Ovary (tissue), 3 donors: ENCODE measurements at regions not wholly inside any gene's neighbourhood (a gene's known extent, or its start where the extent isn't known, plus 50 kb on each side); places are given as distances from the start of the nearest gene placed in this dataset.

Experiments
- EP300 ChIP-seq: sonication (generic); formaldehyde crosslinking; IDR thresholded peaks from one replicate; pipeline ENCODE4 v1.6.1; 2017; ENCODE audit warnings: antibody characterized with exemption
- POLR2A ChIP-seq: fragments of 450-650 bp; IDR thresholded peaks from one replicate; pipeline ENCODE4 v1.6.1; 2017; ENCODE audit warnings: antibody characterized with exemption, mild to moderate bottlenecking, moderate library complexity
- TF ChIP-seq, protein P1 (sequence below), 3 donors: fragments of 450-650 bp in 2 of 3; fragments of 200-600 bp in 1 of 3; IDR thresholded peaks; one replicate each; pipeline versions ENCODE4 v1.5.1 to v1.8.0; 2016 to 2022; ENCODE audit warnings: antibody characterized with exemption in 3 of 3, mild to moderate bottlenecking in 1 of 3
- donor health status: DM: no; HTN: no; CAD: no.

DNA sequence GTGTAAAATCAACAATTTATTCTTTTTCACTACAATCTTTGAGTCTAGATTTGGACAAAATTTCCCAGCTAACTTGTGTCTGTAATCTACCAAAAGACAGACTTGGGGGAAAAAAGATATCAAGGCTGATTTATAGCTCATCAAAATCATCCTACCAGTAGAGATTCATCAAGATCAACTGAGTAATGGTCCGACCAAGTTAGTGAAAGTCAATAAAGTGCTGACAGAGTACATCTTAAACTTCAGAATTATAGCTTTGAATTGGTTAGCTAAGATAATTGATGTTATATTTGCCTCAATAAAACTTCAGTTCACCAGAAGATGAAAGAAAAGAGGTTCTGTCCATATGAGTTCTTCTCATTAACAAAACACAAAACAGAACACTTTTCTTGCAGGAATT is 207.1 kb upstream of the KYNU start:
- TF ChIP-seq, protein P1, sequence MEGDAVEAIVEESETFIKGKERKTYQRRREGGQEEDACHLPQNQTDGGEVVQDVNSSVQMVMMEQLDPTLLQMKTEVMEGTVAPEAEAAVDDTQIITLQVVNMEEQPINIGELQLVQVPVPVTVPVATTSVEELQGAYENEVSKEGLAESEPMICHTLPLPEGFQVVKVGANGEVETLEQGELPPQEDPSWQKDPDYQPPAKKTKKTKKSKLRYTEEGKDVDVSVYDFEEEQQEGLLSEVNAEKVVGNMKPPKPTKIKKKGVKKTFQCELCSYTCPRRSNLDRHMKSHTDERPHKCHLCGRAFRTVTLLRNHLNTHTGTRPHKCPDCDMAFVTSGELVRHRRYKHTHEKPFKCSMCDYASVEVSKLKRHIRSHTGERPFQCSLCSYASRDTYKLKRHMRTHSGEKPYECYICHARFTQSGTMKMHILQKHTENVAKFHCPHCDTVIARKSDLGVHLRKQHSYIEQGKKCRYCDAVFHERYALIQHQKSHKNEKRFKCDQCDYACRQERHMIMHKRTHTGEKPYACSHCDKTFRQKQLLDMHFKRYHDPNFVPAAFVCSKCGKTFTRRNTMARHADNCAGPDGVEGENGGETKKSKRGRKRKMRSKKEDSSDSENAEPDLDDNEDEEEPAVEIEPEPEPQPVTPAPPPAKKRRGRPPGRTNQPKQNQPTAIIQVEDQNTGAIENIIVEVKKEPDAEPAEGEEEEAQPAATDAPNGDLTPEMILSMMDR (IDR thresholded peaks at IDR 0.05), result no peak
- TF ChIP-seq POLR2A, result no peak
- TF ChIP-seq EP300, result no peak
